ENCODE measurements at regions not wholly inside any gene's neighbourhood (a gene's known extent, or its start where the extent isn't known, plus 50 kb on each side); places are given as distances from the start of the nearest gene placed in this dataset.

GRCh38 chr12:34097213-34097612, 74.9 kb downstream of the ALG10 start:
- no peaks in the 10 kb centered on the region for H3K9me3 ChIP-seq
- H3K4me1 ChIP-seq: no peaks in the 10 kb centered on the region
- TF ChIP-seq, protein P1, sequence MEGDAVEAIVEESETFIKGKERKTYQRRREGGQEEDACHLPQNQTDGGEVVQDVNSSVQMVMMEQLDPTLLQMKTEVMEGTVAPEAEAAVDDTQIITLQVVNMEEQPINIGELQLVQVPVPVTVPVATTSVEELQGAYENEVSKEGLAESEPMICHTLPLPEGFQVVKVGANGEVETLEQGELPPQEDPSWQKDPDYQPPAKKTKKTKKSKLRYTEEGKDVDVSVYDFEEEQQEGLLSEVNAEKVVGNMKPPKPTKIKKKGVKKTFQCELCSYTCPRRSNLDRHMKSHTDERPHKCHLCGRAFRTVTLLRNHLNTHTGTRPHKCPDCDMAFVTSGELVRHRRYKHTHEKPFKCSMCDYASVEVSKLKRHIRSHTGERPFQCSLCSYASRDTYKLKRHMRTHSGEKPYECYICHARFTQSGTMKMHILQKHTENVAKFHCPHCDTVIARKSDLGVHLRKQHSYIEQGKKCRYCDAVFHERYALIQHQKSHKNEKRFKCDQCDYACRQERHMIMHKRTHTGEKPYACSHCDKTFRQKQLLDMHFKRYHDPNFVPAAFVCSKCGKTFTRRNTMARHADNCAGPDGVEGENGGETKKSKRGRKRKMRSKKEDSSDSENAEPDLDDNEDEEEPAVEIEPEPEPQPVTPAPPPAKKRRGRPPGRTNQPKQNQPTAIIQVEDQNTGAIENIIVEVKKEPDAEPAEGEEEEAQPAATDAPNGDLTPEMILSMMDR (IDR thresholded peaks at IDR 0.05): no peak
- TF ChIP-seq POLR2A (IDR thresholded peaks at IDR 0.05; ENCODE audit: low read depth): no peak
- no peak for TF ChIP-seq EP300 (IDR thresholded peaks at IDR 0.05)
- no peak for TF ChIP-seq POLR2AphosphoS5 (IDR thresholded peaks at IDR 0.05)
- H3K36me3 ChIP-seq: no peaks in the 10 kb centered on the region
- H3K4me3 ChIP-seq: no peak overlapping the region
- 46% methylated on average over 4 of the region's 4 CpGs for WGBS
- H3K27me3 ChIP-seq: no peaks in the 10 kb centered on the region
- intact Hi-C loops (cut with DNase I): no loop called here
- no peak overlapping the region for H3K27ac ChIP-seq (replicated peaks in 1 of 4)
- no peak for DNase-seq (ENCODE audit: extremely low spot score)

GRCh38 chr12:34105392-34105933, 83.2 kb downstream of the ALG10 start:
- no peaks in the 10 kb centered on the region for H3K9me3 ChIP-seq
- no peak overlapping the region for H3K27ac ChIP-seq (replicated peaks in 1 of 4)
- TF ChIP-seq, protein P1 (IDR thresholded peaks at IDR 0.05): no peak
- TF ChIP-seq POLR2AphosphoS5 (IDR thresholded peaks at IDR 0.05) (no peak), POLR2A (IDR thresholded peaks at IDR 0.05; ENCODE audit: low read depth) (no peak), EP300 (IDR thresholded peaks at IDR 0.05) (no peak)
- peaks cover 0 to 48% (median 6%) of the 10 kb centered on the region in 4 donors for H3K27me3 ChIP-seq
- intact Hi-C loops (cut with DNase I): no loop called here
- no peak for DNase-seq (ENCODE audit: extremely low spot score)
- no peak overlapping the region for H3K4me3 ChIP-seq
- WGBS: 84% methylated on average over 7 of the region's 7 CpGs
- H3K36me3 ChIP-seq: no peaks in the 10 kb centered on the region
- peaks cover 0 to 9% (median 4%) of the 10 kb centered on the region in 4 donors for H3K4me1 ChIP-seq

DNA sequence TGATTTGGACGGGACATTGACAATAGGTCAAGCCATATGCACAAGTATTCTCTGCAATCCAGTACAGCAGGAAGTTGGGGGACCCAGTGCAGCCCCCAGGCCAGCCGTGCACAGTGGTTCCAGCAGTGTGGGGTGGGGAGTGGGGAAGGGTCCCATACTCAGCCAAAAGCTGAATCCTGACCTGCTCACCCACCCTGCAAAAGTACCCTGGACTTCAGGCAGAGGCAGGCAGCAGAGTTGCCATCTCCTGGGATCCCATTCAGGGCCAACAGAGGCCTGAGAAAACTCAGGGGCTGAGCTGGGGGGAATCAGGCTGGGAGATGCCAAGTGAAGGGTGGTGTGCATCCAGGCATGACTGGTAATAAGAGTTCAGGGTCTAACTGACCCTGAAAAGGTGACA, 83.9 kb downstream of the ALG10 start:
- no peaks in the 10 kb centered on the region for H3K36me3 ChIP-seq
- H3K4me3 ChIP-seq: no peak overlapping the region
- WGBS: 80% methylated on average over 2 of the region's 2 CpGs
- no peak overlapping the region for H3K27ac ChIP-seq (replicated peaks in 1 of 4)
- no peaks in the 10 kb centered on the region for H3K9me3 ChIP-seq
- intact Hi-C loops (cut with DNase I): no loop called here
- no peak for DNase-seq (ENCODE audit: extremely low spot score)
- H3K4me1 ChIP-seq: peaks cover 0 to 9% (median 4%) of the 10 kb centered on the region in 4 donors
- H3K27me3 ChIP-seq: peaks cover 0 to 48% (median 6%) of the 10 kb centered on the region in 4 donors
- TF ChIP-seq, protein P1 (IDR thresholded peaks at IDR 0.05): no peak
- TF ChIP-seq POLR2A (IDR thresholded peaks at IDR 0.05; ENCODE audit: low read depth) (no peak), EP300 (IDR thresholded peaks at IDR 0.05) (no peak), POLR2AphosphoS5 (IDR thresholded peaks at IDR 0.05) (no peak)

GRCh38 chr12:34107016-34107415, 84.7 kb downstream of the ALG10 start:
- TF ChIP-seq, protein P1 (IDR thresholded peaks at IDR 0.05): no peak
- Histone ChIP-seq H3K27ac (replicated peaks in 1 of 4) (no peak overlapping the region), H3K9me3 (no peaks in the 10 kb centered on the region), H3K36me3 (no peaks in the 10 kb centered on the region), H3K27me3 (peaks cover 0 to 48% (median 6%) of the 10 kb centered on the region in 4 donors), H3K4me1 (peaks cover 0 to 9% (median 4%) of the 10 kb centered on the region in 4 donors), H3K4me3 (no peak overlapping the region)
- 90% methylated on average over 10 of the region's 11 CpGs for WGBS
- DNase-seq (ENCODE audit: extremely low spot score): no peak
- intact Hi-C loops (cut with DNase I): no loop called here

DNA sequence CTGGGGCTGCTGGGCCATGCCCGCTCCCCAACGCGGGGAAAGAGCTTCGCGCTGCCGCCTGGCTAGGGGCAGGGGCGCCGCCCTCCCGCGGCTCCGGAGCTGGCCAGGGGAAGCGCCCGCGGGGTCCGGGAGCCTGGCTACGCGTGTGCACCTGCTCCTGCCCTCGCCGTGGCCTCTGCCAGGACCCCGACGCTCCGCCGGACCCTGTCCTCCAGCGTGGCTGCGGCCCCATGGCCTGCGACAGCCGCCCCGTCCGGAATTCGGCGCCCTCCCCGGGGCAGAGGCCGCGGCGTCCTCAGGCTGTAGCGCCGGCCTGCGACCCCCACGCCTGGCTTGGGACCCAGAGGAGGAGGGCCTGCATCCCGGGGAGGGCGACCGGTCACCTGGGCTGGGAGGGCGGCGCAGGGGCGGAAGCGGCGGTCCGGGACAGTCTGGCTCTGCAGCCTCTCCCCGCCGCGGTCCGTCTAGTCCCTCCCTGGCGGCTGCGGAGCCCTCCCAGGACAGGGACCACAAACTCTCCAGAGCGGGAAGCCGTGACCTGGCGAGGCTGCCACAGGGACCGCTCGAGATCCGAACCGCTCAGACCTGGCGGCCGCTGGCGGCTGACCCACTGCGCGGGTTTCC, 85.6 kb downstream of the ALG10 start:
- TF ChIP-seq, protein P1 (IDR thresholded peaks at IDR 0.05): no peak
- no peak for TF ChIP-seq POLR2A (IDR thresholded peaks at IDR 0.05; ENCODE audit: low read depth)
- Histone ChIP-seq H3K4me1 (peaks cover 0 to 9% (median 4%) of the 10 kb centered on the region in 4 donors), H3K27ac (replicated peaks in 1 of 4) (no peak overlapping the region), H3K27me3 (peaks cover 0 to 48% (median 6%) of the 10 kb centered on the region in 4 donors), H3K9me3 (no peaks in the 10 kb centered on the region), H3K4me3 (peak overlapping the region in 1 of 4 donors; percentile 14), H3K36me3 (no peaks in the 10 kb centered on the region)
- intact Hi-C loops (cut with DNase I): no loop called here
- DNase-seq (ENCODE audit: extremely low spot score): no peak
- 18% methylated on average over 11 of the region's 66 CpGs for WGBS
